GM19463 (cell line): ENCODE measurements at regions not wholly inside any gene's neighbourhood (a gene's known extent, or its start where the extent isn't known, plus 50 kb on each side); places are given as distances from the start of the nearest gene placed in this dataset.

Source experiments
- ATAC-seq: cut with Tn5 transposase; IDR thresholded peaks from one replicate; pipeline ENCODE4 v1.9.1; 2021; ENCODE audit warnings: mild to moderate bottlenecking, moderate library complexity; ENCODE audit not compliant: unreplicated experiment

DNA sequence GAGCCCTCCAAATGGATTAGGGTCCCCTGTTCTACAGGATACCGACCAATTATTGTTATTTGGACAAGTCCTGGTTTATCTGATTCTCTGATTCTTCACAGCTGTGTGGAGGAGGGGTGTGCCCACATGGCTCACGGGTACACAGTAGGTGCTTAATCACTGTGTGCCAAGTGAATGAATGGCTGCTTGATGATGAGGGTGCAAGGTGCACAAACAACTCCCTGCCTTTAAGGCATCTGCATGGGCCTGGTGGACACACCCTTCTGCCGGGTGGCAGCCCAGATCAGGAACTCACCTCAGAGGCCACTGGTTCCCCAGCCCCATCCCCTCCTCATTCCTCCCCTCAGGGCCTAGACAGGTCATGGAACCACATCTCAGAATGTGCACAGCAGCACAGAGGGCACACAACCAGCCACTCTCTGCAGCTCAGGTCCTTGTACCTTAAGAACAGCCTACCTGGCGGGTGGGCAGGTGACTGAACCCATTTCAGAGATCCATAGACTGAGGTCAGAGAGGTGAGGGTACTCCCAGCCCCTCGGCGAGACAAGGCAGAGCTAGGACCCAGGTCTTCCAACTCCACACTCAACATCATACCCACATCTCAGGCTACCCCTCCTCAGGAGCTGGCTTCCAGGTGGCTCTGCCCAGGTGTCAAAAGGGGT, 50.3 kb downstream of the SHANK2 start:
- no peak for ATAC-seq

DNA sequence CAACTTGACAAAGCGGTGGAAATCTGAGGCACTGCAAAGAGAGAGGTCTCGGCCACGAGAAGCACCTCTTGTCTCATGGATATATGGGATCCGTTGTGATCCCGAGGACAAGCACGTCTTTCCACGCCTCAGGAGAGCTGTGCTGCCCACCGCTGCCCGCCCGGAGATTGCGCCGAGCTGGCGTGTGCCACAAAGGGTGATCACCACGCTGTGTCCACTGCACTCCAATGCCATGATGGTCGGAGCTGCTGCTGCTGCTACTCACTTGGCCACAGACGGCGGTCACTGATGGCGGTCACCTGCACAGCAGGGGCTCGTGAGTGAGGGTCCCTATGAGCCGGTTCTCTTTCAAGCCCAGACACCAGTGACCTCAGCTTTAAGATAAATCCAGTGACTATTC, 51.1 kb downstream of the SHANK2 start:
- ATAC-seq = no peak

DNA sequence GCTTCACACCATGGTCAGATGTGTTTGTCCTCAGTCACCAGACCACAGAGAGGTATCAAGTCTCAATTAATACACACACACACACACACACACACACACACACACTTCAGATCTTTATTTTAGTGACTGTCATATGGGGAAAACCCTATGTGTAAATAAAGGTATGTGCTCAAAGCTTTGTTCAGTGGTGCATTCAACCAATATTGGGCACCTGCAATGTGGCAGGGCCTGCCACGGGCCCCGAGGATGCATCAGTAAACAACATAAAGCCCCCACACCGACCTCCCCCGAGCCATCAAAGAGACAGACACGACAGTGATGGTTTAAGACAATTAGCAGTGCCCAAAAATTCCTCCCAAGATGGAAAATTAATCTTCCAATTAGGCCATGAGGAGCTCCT, 51.6 kb downstream of the SHANK2 start:
- ATAC-seq = no peak

DNA sequence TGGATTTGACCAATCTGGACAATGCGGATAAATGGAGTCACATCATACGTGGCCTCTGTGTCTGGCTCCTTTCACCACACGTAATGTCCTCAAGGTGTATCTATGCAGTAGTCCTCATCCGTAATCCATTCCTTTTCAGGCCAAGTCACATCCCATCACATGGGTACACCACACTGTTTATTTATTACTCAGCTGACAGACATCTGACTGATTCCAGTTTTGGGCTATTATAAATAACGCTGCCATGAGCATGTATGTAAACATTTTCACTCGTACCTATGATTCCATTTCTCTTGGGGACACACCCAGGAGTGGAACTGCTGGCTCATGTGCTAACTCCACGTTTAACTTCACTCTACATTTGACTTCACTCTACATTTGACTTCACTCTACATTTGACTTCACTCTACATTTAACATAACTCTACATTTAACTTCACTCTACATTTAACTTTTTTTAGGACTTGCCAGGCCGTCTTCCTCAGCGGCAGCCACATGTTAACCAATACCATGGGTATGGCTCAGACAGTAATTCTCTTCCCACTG, 52.1 kb downstream of the SHANK2 start:
- ATAC-seq = no peak

GRCh38 chr11:71199226-71199820, 53.1 kb downstream of the SHANK2 start:
- no peak for ATAC-seq

DNA sequence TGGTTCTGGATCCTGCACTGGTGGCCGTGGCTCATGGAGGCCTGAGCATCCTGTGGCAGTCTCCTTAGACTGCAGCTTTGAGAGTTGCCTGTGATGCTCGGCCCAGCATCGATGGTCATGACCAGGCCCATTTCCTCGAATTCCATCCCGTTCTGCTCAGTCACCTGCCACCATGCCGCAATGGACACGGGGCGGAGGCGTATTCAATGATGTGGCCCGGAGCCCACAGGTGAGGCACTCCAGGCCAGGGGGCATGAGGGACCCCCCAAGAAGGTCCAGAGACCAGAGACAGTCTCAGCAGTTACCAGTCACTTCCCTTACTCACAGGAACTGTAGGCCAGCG, 53.6 kb downstream of the SHANK2 start:
- ATAC-seq = no peak

GRCh38 chr11:71198141-71198822, 54.1 kb downstream of the SHANK2 start:
- no peak for ATAC-seq

DNA sequence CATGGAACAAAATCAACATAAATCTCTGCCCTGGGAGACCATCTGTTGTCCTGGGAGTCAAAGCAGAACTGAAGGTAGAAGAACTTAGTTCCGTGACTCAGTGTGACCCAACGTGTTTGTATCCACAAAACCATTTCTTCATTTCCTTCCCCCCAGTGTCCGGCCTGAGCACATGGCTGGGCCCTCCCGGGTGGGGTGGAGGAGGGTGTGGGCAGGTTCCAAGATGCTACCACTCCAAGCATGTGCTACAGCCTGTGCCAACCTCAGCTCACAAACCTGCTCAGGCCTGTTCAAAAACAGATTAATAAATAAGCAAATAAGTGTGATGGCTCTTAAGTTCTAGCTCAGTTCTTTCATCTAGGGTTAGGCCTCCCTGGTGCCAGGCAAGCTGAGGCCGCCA, 55.3 kb downstream of the SHANK2 start:
- no peak for ATAC-seq

DNA sequence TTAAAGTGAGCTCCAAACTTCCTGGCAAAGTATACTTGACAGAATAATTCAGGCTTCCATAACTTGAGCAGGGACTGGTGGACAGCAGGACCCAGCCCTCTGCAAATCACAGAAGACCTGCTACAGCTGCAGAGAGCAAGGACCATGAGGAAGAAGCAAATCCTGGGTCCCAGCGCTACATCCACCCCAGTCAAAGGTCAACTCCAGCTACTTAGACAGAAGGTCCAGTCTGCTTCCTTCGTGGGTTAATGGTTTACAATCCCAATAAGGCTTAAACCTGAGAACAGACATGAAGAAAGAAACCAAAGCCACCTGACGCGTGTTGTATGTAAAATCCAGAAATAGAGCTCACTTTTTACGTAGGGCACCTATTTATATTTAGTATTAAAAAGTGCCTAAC, 57.7 kb downstream of the SHANK2 start:
- ATAC-seq = no peak

DNA sequence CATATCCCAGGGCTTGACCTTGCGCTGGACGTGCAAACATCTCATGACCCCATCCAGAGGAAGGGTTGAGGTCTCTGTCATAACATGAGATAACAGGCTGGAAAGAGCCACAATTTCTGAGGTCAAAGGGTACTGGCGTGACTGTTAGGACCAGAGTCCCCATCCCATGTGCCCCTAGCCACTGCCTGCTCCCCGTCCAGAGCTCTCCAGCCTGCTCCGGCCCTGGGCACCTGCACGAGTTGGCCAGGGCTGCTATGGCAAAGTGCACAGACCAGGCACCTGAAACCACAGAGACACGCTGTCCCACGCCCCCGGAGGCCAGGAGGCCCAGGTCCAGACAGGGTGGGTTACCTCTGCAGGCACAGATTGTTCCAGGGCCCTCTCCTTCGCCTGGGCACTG, 58.9 kb downstream of the SHANK2 start:
- ATAC-seq = no peak

- no peak for ATAC-seq
Observed at GRCh38 chr11:71192629-71193028, 59.7 kb downstream of the SHANK2 start.

DNA sequence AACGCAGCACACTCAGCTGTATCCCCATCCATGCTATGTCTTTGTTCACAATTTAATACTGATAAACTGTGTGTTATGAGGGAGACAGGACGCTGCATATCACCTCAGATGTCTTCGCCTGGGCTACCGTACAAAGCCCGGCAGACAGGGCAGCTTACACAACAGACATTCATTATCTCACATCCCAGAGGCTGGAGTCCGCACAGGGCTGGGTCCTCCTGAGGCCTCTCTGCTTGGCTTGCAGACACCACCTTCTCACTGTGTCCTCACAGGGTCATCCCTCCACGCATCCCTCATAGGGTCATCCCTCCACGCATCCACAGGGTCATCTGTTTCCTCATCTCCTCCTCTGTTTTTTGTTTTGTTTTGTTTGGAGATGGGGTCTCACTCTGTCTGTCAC, 61.2 kb downstream of the SHANK2 start:
- no peak for ATAC-seq

- no peak for ATAC-seq
Observed at GRCh38 chr11:71190551-71190950, 61.8 kb downstream of the SHANK2 start.

GRCh38 chr11:71189768-71190315, 62.5 kb downstream of the SHANK2 start:
- ATAC-seq = no peak

DNA sequence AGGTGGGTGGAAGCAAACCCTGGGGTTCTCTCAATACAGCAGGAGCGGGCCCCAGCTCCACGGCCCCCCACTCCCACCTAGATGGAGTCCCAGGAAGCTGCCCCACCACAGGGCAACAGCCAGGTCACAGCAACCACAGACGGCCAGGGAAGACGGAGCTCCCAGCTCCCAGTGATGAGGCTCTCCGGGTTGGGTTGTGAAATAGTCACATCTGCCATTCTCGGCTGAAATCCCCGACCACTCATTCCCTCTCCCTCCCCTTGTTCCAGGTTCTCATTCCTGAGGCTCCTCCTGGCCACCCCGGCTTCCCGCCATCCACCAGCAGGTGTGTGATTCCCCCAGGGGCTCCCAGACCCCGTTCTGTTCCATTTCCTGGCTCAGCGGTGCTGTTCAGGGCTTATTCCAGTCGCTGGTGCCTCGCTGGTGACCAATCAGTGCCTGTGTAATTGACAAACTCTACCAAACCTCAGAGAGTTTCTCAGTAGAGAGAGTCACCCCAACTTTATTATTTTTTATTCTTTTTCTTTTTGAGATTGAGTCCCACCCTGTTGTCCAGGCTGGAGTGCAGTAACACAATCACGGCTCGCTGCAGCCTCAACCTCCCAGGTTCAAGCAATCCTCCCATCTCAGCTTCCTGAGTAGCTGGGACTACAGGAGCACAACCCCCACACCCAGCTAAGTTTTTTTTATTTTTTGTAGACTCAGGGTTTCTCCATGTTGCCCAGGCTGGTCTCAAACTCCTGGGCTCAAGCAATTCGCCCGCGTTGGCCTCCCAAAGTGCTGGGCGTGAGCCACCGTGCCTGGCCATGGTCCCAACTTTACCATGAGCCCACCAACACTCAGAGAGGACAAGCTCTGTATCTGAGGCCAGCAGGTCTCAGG, 63.2 kb downstream of the SHANK2 start:
- no peak for ATAC-seq

- no peak for ATAC-seq
Observed at GRCh38 chr11:71188073-71188472, 64.3 kb downstream of the SHANK2 start.

- no peak for ATAC-seq
Observed at GRCh38 chr11:71186806-71187205, 65.6 kb downstream of the SHANK2 start.

DNA sequence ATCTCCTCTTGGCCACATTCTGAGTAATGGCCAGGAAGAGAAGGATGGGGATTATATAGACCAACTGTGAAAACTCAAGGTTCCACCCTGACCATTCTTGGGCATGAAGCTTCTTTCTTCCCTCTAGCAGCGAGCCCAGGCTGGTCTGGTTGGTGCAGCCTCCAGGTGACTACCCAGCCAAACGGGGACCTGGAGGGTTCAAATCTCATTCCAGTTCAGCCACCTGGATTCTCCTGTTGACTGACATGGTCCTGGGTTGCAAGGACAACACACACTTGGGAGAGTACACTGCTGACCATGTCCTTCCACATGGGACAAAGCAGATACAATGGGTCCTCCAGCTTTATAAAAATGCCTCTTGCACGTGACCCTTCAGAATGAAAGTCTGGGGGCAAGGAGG, 67.0 kb downstream of the SHANK2 start:
- no peak for ATAC-seq

GRCh38 chr11:71184421-71185210, 67.8 kb downstream of the SHANK2 start:
- ATAC-seq = no peak

DNA sequence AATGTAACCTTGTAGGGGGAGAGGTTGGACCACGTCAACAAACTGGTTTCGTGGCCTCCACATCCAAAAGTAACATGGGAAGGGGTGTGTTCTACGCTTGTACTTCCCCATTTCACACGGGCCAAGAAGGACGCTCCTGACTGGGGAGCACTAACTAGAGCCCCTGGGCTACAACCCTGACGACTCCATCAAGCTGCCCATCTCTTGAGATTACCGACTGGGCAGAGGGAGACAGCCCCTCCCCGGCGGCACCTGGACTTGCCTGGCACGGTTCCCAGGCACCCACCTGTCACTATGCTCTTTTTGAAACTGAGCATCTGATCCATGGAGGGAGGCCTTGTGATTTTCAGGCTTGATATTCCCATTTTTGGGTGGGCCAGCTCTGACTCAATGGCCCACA, 68.5 kb downstream of the SHANK2 start:
- no peak for ATAC-seq
